ENCODE measurements at regions not wholly inside any gene's neighbourhood (a gene's known extent, or its start where the extent isn't known, plus 50 kb on each side); places are given as distances from the start of the nearest gene placed in this dataset.

- CTCF ChIA-PET = no interaction called here
- intact Hi-C loops (cut with micrococcal nuclease) = no loop called here
- Histone ChIP-seq H3K27ac (ENCODE audit: low read depth, low read length) (no peak overlapping the region), H3K79me2 (ENCODE audit: insufficient read depth, low read length) (no peaks in the 10 kb centered on the region), H3K4me2 (ENCODE audit: low read length) (no peak overlapping the region), H3K9me2 (ENCODE audit: insufficient read depth) (no peaks in the 10 kb centered on the region), H3K4me1 (ENCODE audit: control insufficient read depth in 1 of 2, insufficient read depth in 2 of 2, low read length in 2 of 2) (no peaks in the 10 kb centered on the region), H2AFZ (ENCODE audit: low read depth, low read length, poor library complexity, severe bottlenecking) (no peak overlapping the region), H4K20me1 (ENCODE audit: insufficient read depth) (no peaks in the 10 kb centered on the region), H3K36me3 (ENCODE audit: control insufficient read depth in 1 of 2, insufficient read depth in 2 of 2, low read length in 2 of 2) (no peaks in the 10 kb centered on the region), H3K9me3 (ENCODE audit: control insufficient read depth in 1 of 2, insufficient read depth in 1 of 2, low read depth in 1 of 2, low read length in 2 of 2) (no peaks in the 10 kb centered on the region), H3K4me3 (replicated peaks in 1 of 2; ENCODE audit: low read depth in 1 of 2, low read length in 2 of 2) (no peak overlapping the region), H3K9ac (ENCODE audit: low read length) (no peak overlapping the region), H3K27me3 (ENCODE audit: insufficient read depth, low read length) (no peaks in the 10 kb centered on the region)
- RAD21 ChIA-PET (ENCODE audit: low non-redundant PET in 1 of 2, low total read pairs in 2 of 2, uncharacterized antibody in 2 of 2, unreplicated experiment in 2 of 2) = no interaction called here
- no peak for DNase-seq (ENCODE audit: low read depth, low spot score)
- ATAC-seq = no peak
- POLR2A ChIA-PET = no interaction called here
- TF ChIP-seq YY1 (IDR thresholded peaks at IDR 0.05; ENCODE audit: extremely low read depth, insufficient replicate concordance, low read depth, low read length) (no peak), EZH2 (IDR thresholded peaks at IDR 0.05) (no peak), SP1 (IDR thresholded peaks at IDR 0.05; ENCODE audit: low read depth) (no peak), ZBTB33 (IDR thresholded peaks at IDR 0.05; ENCODE audit: extremely low read depth, insufficient replicate concordance, low read length) (no peak), CTCF (IDR thresholded peaks at IDR 0.05 in 2 of 3, conservative IDR thresholded peaks at IDR 0.05 in 1 of 3; ENCODE audit: borderline replicate concordance in 1 of 3, insufficient read depth in 1 of 3, low read depth in 2 of 3, low read length in 2 of 3) (no peak), JUND (IDR thresholded peaks at IDR 0.05) (no peak), EGR1 (IDR thresholded peaks at IDR 0.05; ENCODE audit: low read depth) (no peak), ZNF274 (IDR thresholded peaks at IDR 0.05; ENCODE audit: low read depth, low read length) (no peak), TCF7L2 (IDR thresholded peaks at IDR 0.05; ENCODE audit: borderline replicate concordance, extremely low read depth, insufficient read depth, insufficient read length) (no peak), POLR2A (IDR thresholded peaks at IDR 0.05; ENCODE audit: borderline replicate concordance, extremely low read depth, insufficient read depth, insufficient read length) (no peak), ATF3 (IDR thresholded peaks at IDR 0.05) (no peak), RAD21 (IDR thresholded peaks at IDR 0.05; ENCODE audit: low read depth) (no peak)
- no TSS peak for BruUV-seq (replicated peaks)
Observed at GRCh38 chr13:90934741-90935140, 412.7 kb upstream of the MIR17HG start.

Data from HCT116 (cell line).